HG02610 (cell line): ENCODE measurements at regions not wholly inside any gene's neighbourhood (a gene's known extent, or its start where the extent isn't known, plus 50 kb on each side); places are given as distances from the start of the nearest gene placed in this dataset.

Experiments used
- ATAC-seq: cut with Tn5 transposase; IDR thresholded peaks from one replicate; pipeline ENCODE4 v1.9.1; 2021; ENCODE audit warnings: mild to moderate bottlenecking, moderate library complexity; ENCODE audit not compliant: unreplicated experiment

DNA sequence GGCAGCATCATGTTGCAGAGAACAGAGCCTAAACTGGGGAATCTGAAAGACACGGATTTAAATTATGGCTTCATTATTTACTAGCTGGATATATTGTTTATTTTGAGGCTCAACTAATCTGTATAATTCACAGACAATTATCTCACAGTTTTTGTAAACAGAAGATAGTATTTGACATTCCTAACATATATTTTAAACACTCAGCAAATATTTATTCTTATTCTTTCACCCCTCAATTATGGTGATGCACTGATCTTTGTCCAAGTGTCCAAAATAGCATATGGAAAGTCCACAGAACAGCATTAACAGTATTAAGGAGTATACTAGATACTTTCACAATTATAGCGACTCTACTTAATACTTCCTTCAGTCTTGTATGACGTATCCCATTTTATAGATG, 257.0 kb downstream of the ADGRG6 start:
- no peak for ATAC-seq

- ATAC-seq: no peak
These were observed 259.9 kb downstream of the ADGRG6 start for GRCh38 chr6:142561511-142562265.

DNA sequence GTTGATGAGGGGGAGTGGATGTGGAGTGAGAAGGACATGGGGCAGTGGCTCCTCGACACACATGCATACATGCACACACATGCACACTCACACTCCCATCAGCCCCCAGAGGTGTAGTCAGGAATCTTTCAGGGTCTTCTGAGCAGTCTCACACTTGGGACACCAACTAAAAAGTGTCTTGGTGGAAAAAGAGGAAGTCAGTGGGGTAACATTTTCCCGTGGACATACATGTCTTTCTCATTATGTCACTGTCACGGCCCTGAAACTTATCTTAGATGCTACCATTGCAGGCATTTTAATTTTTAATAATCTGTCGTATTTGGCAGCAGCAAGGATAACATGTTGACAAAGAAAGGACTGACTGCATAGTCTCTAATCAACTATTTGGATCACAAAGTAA, 261.1 kb downstream of the ADGRG6 start:
- ATAC-seq: no peak

DNA sequence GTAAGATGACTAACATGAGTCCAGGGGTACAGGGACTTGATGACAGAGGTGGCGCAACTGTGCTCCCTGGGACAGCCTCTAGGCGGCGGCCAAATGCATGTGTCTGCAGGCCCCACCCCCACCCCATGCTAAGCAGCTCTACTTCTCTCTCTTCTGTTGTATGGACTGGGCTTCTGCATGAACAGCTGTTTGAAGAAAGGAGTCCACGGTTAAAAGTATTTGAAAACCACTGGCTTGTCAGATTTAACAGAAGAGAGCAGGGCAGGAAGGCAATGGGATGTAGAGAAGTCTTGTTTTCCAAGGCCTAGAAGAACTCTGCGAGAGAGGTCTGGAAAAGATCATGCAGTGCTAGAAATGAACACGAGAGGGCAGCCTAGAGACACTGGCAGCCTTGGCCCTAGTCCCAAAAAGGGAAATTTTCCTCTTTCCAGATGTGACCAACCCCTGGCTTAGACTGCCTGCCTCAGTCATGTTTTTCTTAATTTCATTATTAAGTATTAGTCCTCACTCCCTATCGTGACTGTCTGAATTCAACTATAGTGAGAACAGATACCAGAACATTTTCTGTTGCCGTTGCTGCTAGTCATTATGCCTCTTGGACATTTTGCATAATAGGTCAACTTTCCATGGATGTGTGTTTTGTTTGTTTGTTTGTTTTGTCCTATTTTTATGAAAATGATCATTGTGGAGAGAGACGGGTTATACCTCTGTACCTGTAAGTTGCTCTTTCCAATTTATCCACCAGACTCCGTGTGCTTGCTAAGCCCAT, 265.0 kb downstream of the ADGRG6 start:
- ATAC-seq: peak; percentile 73

DNA sequence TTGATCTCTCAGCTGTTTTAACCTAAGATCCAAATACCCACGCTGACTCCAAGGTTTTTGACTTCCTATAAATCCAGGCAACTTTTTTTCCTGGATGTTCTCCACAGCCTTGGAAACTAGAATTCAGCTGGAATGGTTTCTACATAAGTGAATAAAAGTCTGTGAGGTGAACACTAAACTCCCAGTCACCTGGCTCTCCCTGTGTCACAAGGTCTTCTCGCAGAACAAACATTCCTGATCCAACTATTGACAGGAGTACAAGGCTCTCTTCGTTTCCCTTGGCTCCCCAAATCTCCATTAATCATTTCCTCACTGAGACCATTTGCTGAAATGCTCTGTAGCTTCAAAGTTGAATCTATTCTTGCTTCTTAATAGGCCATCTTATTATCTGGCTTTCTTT, 265.7 kb downstream of the ADGRG6 start:
- no peak for ATAC-seq

DNA sequence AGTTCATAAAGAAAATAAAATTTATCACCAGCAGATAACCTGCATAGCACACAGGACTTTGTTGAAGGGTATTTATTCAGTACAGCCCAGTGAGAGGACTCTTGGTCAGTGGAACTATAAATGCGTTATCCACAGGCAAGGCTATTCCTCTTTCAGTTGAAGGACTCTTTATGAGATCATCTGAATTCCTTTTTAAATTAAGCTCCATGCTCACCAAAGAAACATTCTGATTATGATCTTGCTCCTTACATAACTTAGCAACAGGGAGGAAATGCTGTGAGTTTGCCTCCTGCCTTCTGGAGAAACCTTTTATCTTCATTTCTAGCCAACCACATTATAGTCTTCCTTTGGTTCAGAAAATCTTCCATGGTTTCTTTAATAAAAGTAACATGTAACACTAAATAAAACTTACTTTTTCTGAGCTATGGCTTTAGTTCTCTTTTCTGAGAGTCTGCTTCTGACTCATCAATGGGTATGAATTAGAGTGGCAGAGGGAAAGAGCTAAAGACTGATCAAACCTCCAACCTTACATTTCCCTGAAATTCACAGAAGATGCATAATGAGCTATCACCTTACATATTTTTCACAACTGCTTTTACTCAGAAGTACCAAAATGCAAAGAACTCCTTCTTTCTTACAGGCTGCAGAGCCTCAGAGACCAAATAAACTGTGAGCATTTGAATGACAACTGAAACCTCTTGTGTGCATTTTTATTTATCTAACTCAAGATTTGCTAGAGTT, 267.2 kb downstream of the ADGRG6 start:
- ATAC-seq: peak; percentile 35

DNA sequence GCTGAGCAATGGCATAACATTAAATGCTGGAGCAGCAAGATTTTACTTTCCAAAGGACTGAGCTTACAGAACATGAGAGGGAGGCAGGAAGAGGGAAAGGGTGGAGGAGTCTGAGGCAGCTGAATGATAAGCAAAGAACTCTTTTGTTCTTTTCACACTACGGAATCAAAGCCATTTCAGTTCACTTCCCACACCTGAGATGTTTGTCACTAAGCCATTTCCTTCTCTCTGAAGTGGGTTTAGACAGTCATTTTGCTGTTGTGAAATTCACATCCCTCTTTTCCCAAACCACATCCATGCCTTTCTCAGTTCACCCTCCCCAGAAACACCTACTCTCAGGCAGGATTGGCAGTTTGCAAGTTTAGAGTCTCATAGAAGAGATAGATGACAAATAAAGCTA, 267.9 kb downstream of the ADGRG6 start:
- ATAC-seq: no peak

DNA sequence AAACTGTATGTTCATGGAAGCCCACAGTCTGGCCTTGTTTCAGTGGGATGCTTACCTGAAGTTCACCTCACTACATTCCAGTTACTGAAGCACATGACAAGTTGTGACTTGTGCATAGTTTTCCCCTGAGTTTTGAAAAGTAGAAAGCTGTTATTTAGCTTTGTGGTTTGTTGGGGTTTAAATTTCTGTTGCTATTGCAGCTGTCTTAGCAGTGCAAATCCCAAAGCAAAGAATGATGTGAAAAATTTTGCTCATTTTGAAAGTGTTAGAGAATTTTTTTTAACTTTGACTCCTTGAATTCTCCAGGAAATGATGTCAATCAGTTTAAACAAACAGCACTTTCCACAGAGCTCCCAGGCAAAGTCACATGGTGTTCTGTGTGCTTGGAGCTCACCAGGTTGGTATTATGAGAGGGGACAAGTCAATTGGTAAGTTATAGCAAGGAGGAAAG, 268.4 kb downstream of the ADGRG6 start:
- peak; percentile 27 for ATAC-seq

DNA sequence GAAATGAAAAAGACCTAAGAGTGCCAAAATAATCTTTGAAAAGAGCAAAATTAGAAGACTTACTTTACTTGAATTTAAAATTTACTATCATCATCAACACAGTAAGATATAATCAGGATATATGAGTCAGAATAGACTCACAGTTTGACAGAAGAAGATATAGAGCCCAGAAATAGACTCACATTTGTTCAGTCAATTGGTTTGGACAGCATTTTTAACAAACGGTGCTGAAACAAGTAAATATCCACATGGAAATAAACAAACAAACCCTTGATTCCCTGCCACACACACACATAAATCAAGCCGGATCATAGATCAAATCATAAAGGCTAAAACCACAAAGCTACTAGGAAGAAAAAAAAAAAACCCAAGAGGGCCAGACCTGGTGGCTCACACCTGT, 291.1 kb downstream of the ADGRG6 start:
- no peak for ATAC-seq

- no peak for ATAC-seq
These were observed 296.0 kb downstream of the ADGRG6 start for GRCh38 chr6:142597836-142598235.

GRCh38 chr6:142601427-142601826, 299.6 kb downstream of the ADGRG6 start:
- ATAC-seq: no peak

DNA sequence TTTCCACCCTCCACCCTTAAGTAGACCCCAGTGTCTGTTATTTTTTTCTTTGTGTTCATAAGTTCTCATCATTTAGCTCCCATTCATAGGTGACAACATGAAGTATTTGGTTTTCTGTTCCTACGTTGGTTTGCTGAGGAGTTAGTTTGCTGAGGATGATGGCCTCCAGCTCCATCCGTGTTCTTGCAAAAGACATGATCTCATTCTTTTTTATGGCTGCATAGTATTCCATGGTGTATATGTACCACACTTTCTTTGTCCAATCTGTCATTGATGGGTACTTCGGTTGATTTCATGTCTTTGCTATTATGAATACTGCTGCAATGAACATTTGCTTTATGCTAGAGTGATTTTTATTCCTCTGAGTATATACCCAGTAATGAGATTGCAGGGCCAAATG, 301.2 kb downstream of the ADGRG6 start:
- no peak for ATAC-seq

DNA sequence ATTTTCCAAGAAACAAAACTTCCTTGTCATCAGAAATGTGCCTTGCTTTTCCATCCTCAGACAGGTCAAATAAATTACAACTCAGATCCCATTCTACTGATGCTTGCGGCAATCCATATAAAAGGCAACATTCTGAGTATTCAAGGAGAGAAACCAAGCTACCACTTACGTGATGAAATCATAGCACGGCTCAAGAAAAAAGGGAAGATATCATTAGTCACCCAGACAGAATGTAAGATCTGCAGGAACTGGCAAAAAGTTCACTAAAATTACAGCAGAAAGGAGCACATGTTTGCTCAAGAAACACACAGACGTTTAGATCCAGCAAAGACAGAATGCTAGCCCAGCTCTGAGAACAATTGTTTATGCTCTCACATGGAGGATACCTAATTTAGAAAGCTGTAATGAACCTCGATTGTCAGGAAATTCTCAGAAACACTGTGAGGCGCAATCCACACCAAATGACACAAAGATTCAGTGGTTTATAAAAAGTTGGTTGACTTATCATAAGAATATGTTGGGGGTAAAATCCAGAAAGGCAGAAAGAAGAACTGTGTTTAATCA, 304.2 kb downstream of the ADGRG6 start:
- ATAC-seq: no peak

DNA sequence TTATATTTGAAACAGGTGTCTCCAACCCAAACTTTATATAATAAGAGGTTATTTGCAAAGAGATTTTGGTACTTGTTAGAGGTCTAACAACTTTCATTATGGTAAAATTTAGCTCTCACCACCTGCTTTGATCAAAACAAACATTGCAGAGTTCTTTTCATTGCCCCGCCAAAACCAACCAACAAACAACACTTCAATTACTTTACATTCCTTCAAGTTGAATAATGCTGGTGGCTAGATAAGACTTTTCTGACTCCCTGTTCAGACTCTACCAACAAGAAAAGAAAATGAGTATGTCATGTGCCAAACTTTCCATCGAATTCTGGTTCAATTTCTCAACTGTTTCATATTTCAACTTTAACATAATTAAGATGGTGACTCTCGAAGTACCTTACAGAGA, 311.1 kb downstream of the ADGRG6 start:
- no peak for ATAC-seq

DNA sequence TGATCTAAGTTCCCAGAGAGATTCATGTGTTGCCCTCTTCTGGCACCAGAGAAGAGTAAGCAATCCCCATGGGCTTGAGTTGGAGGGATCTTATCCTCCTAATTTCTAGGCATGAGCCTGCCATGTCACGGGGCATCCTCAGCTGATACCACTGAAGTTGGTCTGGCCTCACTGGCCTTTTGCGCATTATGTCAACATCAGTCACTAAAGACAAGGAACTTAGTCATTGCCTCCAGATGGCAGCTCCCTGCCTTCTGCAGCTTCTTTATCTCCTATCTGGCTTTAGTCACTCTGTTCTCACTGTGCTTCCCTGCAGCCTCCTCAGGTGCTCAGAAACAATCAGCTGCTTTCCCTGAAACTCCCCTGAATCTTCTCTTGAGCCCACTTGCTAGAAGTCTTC, 312.2 kb downstream of the ADGRG6 start:
- no peak for ATAC-seq

DNA sequence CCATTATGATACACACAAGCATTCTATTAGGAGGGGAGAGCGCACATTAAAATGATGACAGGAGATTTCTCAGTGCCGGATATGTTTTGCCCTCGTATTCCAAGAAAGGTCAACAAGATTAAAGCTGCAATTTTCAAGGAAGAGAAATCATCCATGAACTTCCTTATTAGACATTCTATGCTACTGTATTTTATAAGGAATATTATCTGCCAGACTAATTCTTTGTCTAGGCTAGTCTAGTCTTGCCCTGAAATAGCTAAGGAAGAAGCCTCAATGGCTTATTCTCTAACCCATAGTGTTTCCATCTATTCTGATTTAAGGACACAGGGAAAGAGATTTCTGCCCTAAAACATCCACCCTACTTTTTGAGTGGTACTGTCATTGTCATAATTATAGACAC, 315.4 kb downstream of the ADGRG6 start:
- no peak for ATAC-seq

GRCh38 chr6:142621822-142622221, 320.0 kb downstream of the ADGRG6 start:
- ATAC-seq: no peak

DNA sequence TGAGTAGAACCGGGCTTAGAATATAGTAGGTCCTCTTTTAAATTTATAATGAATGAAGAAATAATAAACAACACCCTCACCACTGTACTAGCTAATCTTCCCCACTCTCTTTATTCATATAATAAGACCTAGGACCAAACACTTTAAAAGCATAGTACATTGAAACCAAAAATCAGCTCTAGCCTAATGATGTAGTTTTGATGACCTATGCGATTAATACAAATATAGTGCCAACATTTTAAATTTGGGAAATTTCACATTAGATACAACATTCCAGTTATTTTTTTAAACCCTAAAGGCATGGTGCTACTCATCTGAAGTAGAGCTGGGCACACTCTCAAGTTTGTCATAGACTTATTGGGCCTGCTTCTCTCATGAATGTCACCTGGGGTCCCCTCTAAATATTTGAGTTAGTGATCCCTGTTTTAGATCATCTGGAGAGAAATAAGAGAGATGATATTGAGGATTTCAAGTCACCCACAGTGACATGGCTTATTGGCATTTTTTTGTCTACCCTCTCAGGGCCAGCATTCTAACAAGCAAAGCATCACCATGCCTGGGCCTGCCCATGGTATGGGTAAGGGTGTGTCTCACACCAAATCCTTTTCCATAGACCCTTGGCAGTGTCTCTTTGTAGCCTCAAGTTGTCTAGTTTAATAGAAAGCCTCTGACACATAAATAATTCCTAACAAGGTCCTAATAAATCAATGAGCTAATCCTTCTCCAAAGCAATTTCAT, 319.8 kb downstream of the HIVEP2 start:
- no peak for ATAC-seq

DNA sequence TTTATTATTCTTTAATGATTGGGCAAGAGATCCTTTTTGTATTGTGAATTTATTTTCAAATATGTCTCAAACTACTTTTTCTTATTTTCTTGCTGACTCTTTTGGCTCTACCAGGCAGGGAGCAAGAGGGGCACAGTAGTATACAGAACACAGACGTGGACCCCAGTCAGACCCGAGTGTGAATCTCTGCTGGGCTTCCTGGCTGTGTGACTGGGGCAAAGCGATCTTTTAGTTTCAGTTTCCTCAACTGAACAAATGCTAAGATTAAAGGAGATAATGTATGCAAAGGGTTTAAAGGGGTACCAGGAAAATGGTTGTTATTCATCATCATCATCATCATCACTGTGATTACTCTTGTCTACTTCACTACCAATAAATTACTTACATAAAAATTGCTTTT, 317.5 kb downstream of the HIVEP2 start:
- ATAC-seq: no peak

DNA sequence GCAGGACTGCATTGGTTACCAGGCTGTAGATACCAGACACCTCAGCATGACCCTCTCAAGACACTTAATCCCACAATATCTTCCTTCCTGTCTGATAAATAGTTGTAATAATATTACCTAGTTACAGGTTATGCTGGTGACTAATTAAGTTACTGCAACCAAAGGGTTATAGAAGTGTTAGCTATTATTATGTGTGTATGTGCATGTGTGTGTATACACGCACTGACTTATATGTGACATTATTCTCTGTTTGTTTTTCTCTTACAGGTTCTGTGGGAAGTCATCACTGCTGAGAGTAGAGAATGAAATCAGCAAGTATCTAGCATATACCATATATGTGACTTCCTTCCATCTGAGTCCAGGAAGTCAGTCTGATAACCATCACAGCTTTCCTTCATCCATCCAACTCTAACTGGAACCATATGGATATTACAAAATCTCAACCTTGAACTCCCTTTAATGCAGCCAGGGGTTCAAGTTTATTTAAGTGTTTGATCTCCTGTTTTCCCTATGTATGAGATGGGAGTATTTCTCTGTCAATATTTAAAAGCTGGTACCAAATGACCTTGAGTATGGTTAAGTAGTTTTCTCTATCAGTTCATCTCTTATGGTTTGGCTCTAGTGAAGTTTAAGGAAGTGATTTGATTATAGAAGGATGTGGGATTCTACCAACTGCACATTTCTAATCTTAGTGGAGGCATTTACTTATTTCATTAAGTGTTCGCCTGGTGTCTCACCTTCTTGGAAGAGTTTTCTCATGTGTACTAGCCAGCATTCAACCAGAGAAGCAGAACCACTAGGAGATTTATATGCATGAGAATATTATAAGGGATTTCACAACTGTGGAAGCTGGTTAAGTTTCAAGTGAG, 313.2 kb downstream of the HIVEP2 start:
- no peak for ATAC-seq
